Endothelial cell of umbilical vein (primary cell): ENCODE measurements at regions not wholly inside any gene's neighbourhood (a gene's known extent, or its start where the extent isn't known, plus 50 kb on each side); places are given as distances from the start of the nearest gene placed in this dataset.

Source experiments
- CTCF ChIP-seq, 2 donors: IDR thresholded peaks; 1 replicate in 1 of 2; 2 replicates in 1 of 2; pipeline ENCODE4 v1.5.1; 2011; ENCODE audit warnings: low read length in 2 of 2, mild to moderate bottlenecking in 2 of 2, moderate library complexity in 2 of 2, control low read depth in 1 of 2, inconsistent platforms in 1 of 2, low read depth in 1 of 2; ENCODE audit not compliant: insufficient read depth in 1 of 2; ENCODE audit errors: extremely low read depth in 1 of 2
- EZH2 ChIP-seq: IDR thresholded peaks from 2 replicates; pipeline ENCODE4 v1.6.1; 2012; ENCODE audit warnings: borderline replicate concordance, low read depth, mild to moderate bottlenecking, moderate library complexity, low read length, inconsistent platforms; ENCODE audit not compliant: severe bottlenecking
- FOS ChIP-seq: IDR thresholded peaks from 2 replicates; pipeline ENCODE4 v1.6.1; 2011; ENCODE audit warnings: mild to moderate bottlenecking, low read length, moderate library complexity, borderline replicate concordance; ENCODE audit not compliant: insufficient read depth
- JUN ChIP-seq: IDR thresholded peaks from 2 replicates; pipeline ENCODE4 v1.6.1; 2011; ENCODE audit warnings: borderline replicate concordance, low read depth; ENCODE audit not compliant: insufficient read length, insufficient read depth
- MAX ChIP-seq: IDR thresholded peaks from 2 replicates; pipeline ENCODE4 v1.6.1; 2011; ENCODE audit not compliant: insufficient read depth, insufficient read length
- MYC ChIP-seq: IDR thresholded peaks from one replicate; pipeline ENCODE4 v1.6.1; 2011; ENCODE audit warnings: mild to moderate bottlenecking, low read depth, low read length
- POLR2A ChIP-seq: IDR thresholded peaks from 2 replicates; pipeline ENCODE4 v1.6.1; 2012; ENCODE audit warnings: low read depth, mild to moderate bottlenecking, control low read depth, low read length
- POLR2AphosphoS5 ChIP-seq: IDR thresholded peaks from 2 replicates; pipeline ENCODE4 v1.6.1; 2012; ENCODE audit warnings: low read depth, mild to moderate bottlenecking, control low read depth, low read length, moderate library complexity; ENCODE audit not compliant: insufficient read depth

GRCh38 chr2:188209218-188209617, 82.5 kb upstream of the GULP1 start:
- no peak for TF ChIP-seq MAX
- no peak for TF ChIP-seq CTCF (IDR thresholded peaks at IDR 0.05; ENCODE audit: extremely low read depth in 1 of 2, insufficient read depth in 1 of 2, low read depth in 1 of 2, low read length in 2 of 2)
- TF ChIP-seq POLR2AphosphoS5 = no peak
- no peak for TF ChIP-seq POLR2A
- TF ChIP-seq EZH2 = no peak
- TF ChIP-seq MYC = no peak
- TF ChIP-seq FOS = no peak
- no peak for TF ChIP-seq JUN
